Lower lobe of right lung (tissue), 2 donors: ENCODE measurements at regions not wholly inside any gene's neighbourhood (a gene's known extent, or its start where the extent isn't known, plus 50 kb on each side); places are given as distances from the start of the nearest gene placed in this dataset.

Experiments
- ATAC-seq, 2 donors: fragments of 200-7000 bp; cut with Tn5 transposase; one replicate each; pipeline ENCODE4 v1.9.1; 2020 to 2022; ENCODE audit warnings: mild to moderate bottlenecking in 2 of 2, moderate library complexity in 2 of 2
- DNase-seq: peaks from one replicate; pipeline ENCODE4 v3.0.0-alpha.2; 2020
- H3K27ac ChIP-seq: fragments of 200-600 bp; one replicate; pipeline ENCODE4 v1.8.0; 2022
- H3K27me3 ChIP-seq: fragments of 200-600 bp; one replicate; pipeline ENCODE4 v1.8.0; 2022; ENCODE audit warnings: low read depth
- H3K36me3 ChIP-seq: fragments of 200-600 bp; one replicate; pipeline ENCODE4 v1.8.0; 2022; ENCODE audit warnings: mild to moderate bottlenecking
- H3K4me1 ChIP-seq: fragments of 200-600 bp; one replicate; pipeline ENCODE4 v1.8.0; 2022
- H3K4me3 ChIP-seq: fragments of 200-600 bp; one replicate; pipeline ENCODE4 v1.8.0; 2022; ENCODE audit warnings: mild to moderate bottlenecking
- H3K9me3 ChIP-seq: fragments of 200-600 bp; one replicate; pipeline ENCODE4 v1.8.0; 2022
- CTCF ChIP-seq: fragments of 200-600 bp; IDR thresholded peaks from one replicate; pipeline ENCODE4 v1.8.0; 2022; ENCODE audit warnings: antibody characterized with exemption, mild to moderate bottlenecking
- intact Hi-C: fragments of 100-400 bp; cut with DNase I; formaldehyde crosslinking; loops from one replicate; pipeline ENCODE4 v1.11.0; 2022
- donor health status: DM: no; HTN: yes; CAD: no; lungs with severe emphysema.

GRCh38 chr6:23388086-23388783, 737.8 kb upstream of the NRSN1 start:
- DNase-seq, result no peak
- no peaks in the 10 kb centered on the region for H3K27me3 ChIP-seq
- intact Hi-C loops, result no loop called here
- no peak for ATAC-seq
- H3K4me3 ChIP-seq, result no peak overlapping the region
- H3K4me1 ChIP-seq, result no peaks in the 10 kb centered on the region
- H3K36me3 ChIP-seq, result no peaks in the 10 kb centered on the region
- no peak for TF ChIP-seq CTCF
- H3K27ac ChIP-seq, result no peak overlapping the region
- H3K9me3 ChIP-seq, result no peaks in the 10 kb centered on the region

DNA sequence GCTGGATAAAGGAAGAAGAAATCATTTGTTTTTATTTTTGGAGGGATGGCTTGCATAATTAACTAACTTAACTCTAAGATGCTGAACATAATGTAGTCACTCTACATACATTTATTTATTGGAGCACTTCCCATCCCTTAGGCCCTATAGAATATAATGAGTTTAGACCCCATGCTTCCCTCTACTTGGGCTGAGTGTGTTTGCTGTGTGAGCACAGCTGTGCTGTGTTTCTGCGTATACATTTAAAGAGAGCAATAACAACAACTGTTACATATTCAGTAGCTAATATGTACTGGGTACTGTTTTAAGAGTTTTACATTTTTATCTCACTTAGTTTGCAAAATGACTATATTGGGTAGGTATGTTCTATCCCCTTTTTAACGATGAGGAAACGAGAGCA, 736.6 kb upstream of the NRSN1 start:
- H3K36me3 ChIP-seq, result no peaks in the 10 kb centered on the region
- intact Hi-C loops, result no loop called here

DNA sequence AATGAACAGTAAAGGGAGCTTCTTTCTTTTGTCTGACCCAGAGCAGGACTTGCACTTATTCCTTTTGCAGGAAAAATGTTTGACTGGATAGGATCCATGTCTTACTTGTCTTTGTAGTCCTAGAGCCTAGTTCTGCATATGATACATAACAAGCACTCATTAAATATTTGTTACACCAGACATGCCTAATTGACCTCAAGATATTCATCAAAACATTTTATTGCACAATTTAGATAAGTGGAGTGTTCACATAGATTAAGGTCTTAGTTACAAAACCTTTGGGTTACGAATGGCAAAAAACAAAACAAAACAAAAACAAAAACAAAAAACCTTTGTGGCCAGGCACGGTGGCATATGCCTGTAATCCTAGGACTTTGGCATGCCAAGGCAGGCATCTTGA, 735.8 kb upstream of the NRSN1 start:
- intact Hi-C loops, result no loop called here
- Histone ChIP-seq H3K4me1 (no peaks in the 10 kb centered on the region), H3K4me3 (no peak overlapping the region), H3K27ac (no peak overlapping the region), H3K36me3 (no peaks in the 10 kb centered on the region), H3K27me3 (no peaks in the 10 kb centered on the region), H3K9me3 (no peaks in the 10 kb centered on the region)
- TF ChIP-seq CTCF, result no peak
- no peak for DNase-seq
- ATAC-seq, result no peak

More for the DNA sequence above, 736.6 kb upstream of the NRSN1 start:
- no peaks in the 10 kb centered on the region for H3K9me3 ChIP-seq
- H3K4me3 ChIP-seq, result no peak overlapping the region
- ATAC-seq (no peak), DNase-seq (no peak)
- no peak for TF ChIP-seq CTCF
- H3K27me3 ChIP-seq, result no peaks in the 10 kb centered on the region
- H3K27ac ChIP-seq, result no peak overlapping the region
- no peaks in the 10 kb centered on the region for H3K4me1 ChIP-seq

DNA sequence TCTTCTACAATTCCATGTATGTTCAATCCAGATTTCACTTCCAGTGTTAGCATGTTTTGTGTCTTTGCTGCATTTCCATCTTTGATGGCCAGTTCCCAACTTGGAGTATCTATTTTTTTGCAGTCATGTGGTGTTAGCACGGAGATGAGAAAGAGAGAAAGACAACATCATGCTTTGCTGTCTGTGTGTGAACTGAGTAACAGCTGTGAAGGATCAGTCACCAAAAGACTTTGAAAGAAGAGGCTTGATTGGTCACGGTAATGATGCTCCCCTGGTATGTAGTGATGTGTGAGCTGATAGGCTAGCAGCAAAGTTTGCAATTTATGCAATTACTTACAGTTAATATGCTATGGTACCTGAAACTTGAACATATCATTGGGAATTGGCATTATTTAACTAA, 731.3 kb upstream of the NRSN1 start:
- H3K27me3 ChIP-seq, result no peaks in the 10 kb centered on the region
- no peak for ATAC-seq
- TF ChIP-seq CTCF, result no peak
- H3K4me3 ChIP-seq, result no peak overlapping the region
- intact Hi-C loops, result no loop called here
- DNase-seq, result no peak
- no peak overlapping the region for H3K27ac ChIP-seq
- no peaks in the 10 kb centered on the region for H3K4me1 ChIP-seq
- no peaks in the 10 kb centered on the region for H3K36me3 ChIP-seq
- H3K9me3 ChIP-seq, result no peaks in the 10 kb centered on the region

- Histone ChIP-seq H3K4me1 (no peaks in the 10 kb centered on the region), H3K36me3 (no peaks in the 10 kb centered on the region), H3K27me3 (no peaks in the 10 kb centered on the region), H3K9me3 (no peaks in the 10 kb centered on the region), H3K4me3 (no peak overlapping the region), H3K27ac (no peak overlapping the region)
- ATAC-seq (no peak), DNase-seq (no peak)
- intact Hi-C loops, result no loop called here
- no peak for TF ChIP-seq CTCF
Measured at GRCh38 chr6:23395381-23395780, 730.6 kb upstream of the NRSN1 start.

DNA sequence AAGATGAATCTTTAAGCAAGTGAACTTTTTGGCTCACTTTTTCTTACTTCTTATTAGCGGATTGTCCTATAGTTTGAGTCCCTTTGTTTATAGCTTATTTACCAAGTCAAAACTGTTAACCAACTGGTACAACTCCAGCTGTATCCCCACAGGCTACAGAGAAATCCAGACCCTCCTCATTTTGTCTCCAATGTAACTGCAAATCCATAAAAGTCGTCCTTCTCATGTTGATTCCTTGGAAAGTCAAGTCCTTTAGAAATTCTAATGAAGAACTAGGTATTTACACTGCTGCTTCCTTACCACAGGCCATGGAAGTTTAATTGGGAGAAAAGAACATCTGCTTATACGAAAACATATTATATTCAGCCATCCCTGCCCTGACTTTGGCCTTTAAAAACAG, 729.1 kb upstream of the NRSN1 start:
- no peak for TF ChIP-seq CTCF
- no peak for ATAC-seq

More for the DNA sequence above, 729.1 kb upstream of the NRSN1 start:
- intact Hi-C loops, result no loop called here
- no peak for DNase-seq
- H3K27ac ChIP-seq, result no peak overlapping the region
- H3K4me1 ChIP-seq, result no peaks in the 10 kb centered on the region
- H3K4me3 ChIP-seq, result no peak overlapping the region
- H3K36me3 ChIP-seq, result no peaks in the 10 kb centered on the region
- no peaks in the 10 kb centered on the region for H3K9me3 ChIP-seq
- no peaks in the 10 kb centered on the region for H3K27me3 ChIP-seq
